Cardiac fibroblast (primary cell): ENCODE measurements at regions not wholly inside any gene's neighbourhood (a gene's known extent, or its start where the extent isn't known, plus 50 kb on each side); places are given as distances from the start of the nearest gene placed in this dataset.

Source experiments
- DNase-seq, 2 donors: peaks; one replicate each; pipeline versions ENCODE4 v3.0.0 to v3.0.0-alpha.2; 2010; ENCODE audit warnings: low read depth in 2 of 2
- H3K4me3 ChIP-seq, 2 donors: replicated peaks in 1 of 2; 1 replicate in 1 of 2; 2 replicates in 1 of 2; pipeline ENCODE4 v1.5.1; 2011; ENCODE audit warnings: low read depth in 2 of 2, low read length in 2 of 2, mild to moderate bottlenecking in 2 of 2, moderate library complexity in 1 of 2
- CTCF ChIP-seq: IDR thresholded peaks from one replicate; pipeline ENCODE4 v1.5.1; 2011; ENCODE audit warnings: low read depth, mild to moderate bottlenecking, low read length, inconsistent platforms

GRCh38 chr3:72436863-72437592, 411.2 kb downstream of the SHQ1 start:
- no peak for DNase-seq
- H3K4me3 ChIP-seq = no peak overlapping the region
- TF ChIP-seq CTCF = no peak

GRCh38 chr3:72434296-72434695, 413.9 kb downstream of the SHQ1 start:
- no peak for TF ChIP-seq CTCF
- no peak overlapping the region for H3K4me3 ChIP-seq
- DNase-seq = no peak

GRCh38 chr3:72432246-72432645, 416.0 kb downstream of the SHQ1 start:
- H3K4me3 ChIP-seq = no peak overlapping the region
- TF ChIP-seq CTCF = no peak
- no peak for DNase-seq

GRCh38 chr3:72429589-72430353, 418.5 kb downstream of the SHQ1 start:
- H3K4me3 ChIP-seq = no peak overlapping the region
- DNase-seq = no peak
- TF ChIP-seq CTCF = no peak

- no peak overlapping the region for H3K4me3 ChIP-seq
- no peak for DNase-seq
- TF ChIP-seq CTCF = no peak
These were observed 419.4 kb downstream of the SHQ1 start for GRCh38 chr3:72428803-72429202.

- TF ChIP-seq CTCF = no peak
- H3K4me3 ChIP-seq = no peak overlapping the region
- no peak for DNase-seq
These were observed 420.6 kb downstream of the SHQ1 start for GRCh38 chr3:72427624-72428023.
